ENCODE measurements at regions not wholly inside any gene's neighbourhood (a gene's known extent, or its start where the extent isn't known, plus 50 kb on each side); places are given as distances from the start of the nearest gene placed in this dataset.

- ATAC-seq (ENCODE audit: low read depth in 2 of 2) (no peak), DNase-seq (no peak)
- Mint-ChIP-seq H3K4me1 (no peaks in the 10 kb centered on the region), H3K4me3 (peak overlapping the region in 1 of 8 donors; percentile 37), H3K9me3 (peaks cover 0 to 3% (median 0%) of the 10 kb centered on the region in 7 donors), H3K27me3 (peaks cover 4 to 17% (median 11%) of the 10 kb centered on the region in 3 donors), H3K36me3 (no peaks in the 10 kb centered on the region), H3K27ac (peak overlapping the region in 2 of 6 donors; percentile 8 to 63)
These were observed 74.8 kb upstream of the CDK1 start for GRCh38 chr10:60703266-60704041.

GRCh38 chr10:60687679-60688078 is 90.6 kb upstream of the CDK1 start:
- no peak for DNase-seq
- Mint-ChIP-seq H3K36me3 (no peaks in the 10 kb centered on the region), H3K27ac (no peak overlapping the region), H3K4me1 (no peaks in the 10 kb centered on the region), H3K4me3 (no peak overlapping the region), H3K27me3 (peaks cover 0 to 8% (median 0%) of the 10 kb centered on the region in 3 donors), H3K9me3 (peaks cover 0 to 25% (median 12%) of the 10 kb centered on the region in 7 donors)
- ATAC-seq (ENCODE audit: low read depth in 2 of 2), result no peak

DNA sequence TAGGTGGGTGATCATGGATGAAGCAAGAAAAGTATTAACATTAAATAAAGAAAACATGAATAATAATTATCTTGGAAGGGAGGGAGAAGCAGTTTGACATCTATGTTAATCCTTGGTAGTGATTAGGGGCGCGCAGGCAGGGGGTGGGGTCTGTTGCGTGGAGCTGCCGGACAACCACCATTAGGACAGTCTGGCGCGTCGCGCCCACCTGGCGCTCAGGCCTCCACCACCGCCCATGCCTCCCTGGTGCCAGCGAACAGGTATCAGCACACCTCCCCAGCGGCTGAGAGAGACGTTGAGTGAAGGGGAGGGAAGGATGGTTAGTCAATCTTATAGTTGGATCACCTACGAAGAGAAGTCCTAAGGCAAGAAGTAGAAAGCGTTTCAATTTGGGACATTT is 94.2 kb upstream of the CDK1 start:
- ATAC-seq (ENCODE audit: low read depth in 2 of 2), result no peak
- H3K4me1 Mint-ChIP-seq, result no peaks in the 10 kb centered on the region
- peaks cover 0 to 14% (median 5%) of the 10 kb centered on the region in 7 donors for H3K9me3 Mint-ChIP-seq
- H3K27ac Mint-ChIP-seq, result no peak overlapping the region
- no peak for DNase-seq
- no peak overlapping the region for H3K4me3 Mint-ChIP-seq
- peaks cover 0 to 12% (median 8%) of the 10 kb centered on the region in 3 donors for H3K27me3 Mint-ChIP-seq
- H3K36me3 Mint-ChIP-seq, result no peaks in the 10 kb centered on the region

DNA sequence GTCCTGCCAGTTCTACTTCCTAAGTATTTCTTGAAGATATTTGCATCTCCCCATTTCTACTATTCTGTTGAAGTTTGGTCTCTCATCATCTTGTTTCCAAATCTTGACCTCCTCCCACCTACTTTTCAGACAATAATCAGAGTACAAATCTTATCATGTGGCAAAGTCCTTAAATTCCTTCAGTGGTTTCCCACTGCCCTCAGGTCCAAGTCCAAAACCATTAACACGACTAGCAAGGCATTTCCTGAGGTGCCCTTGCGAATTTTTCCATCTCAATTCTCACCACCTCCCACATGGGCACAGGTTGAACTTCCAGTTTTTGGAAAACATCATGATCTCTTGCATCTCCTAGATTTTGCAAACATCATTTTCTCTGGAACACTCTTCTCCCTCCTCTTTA is 97.2 kb upstream of the CDK1 start:
- DNase-seq (no peak), ATAC-seq (ENCODE audit: low read depth in 2 of 2) (no peak)
- Mint-ChIP-seq H3K27ac (no peak overlapping the region), H3K4me1 (no peaks in the 10 kb centered on the region), H3K27me3 (peaks cover 0 to 15% (median 8%) of the 10 kb centered on the region in 3 donors), H3K9me3 (peaks cover 0 to 4% (median 0%) of the 10 kb centered on the region in 7 donors), H3K36me3 (no peaks in the 10 kb centered on the region), H3K4me3 (no peak overlapping the region)

DNA sequence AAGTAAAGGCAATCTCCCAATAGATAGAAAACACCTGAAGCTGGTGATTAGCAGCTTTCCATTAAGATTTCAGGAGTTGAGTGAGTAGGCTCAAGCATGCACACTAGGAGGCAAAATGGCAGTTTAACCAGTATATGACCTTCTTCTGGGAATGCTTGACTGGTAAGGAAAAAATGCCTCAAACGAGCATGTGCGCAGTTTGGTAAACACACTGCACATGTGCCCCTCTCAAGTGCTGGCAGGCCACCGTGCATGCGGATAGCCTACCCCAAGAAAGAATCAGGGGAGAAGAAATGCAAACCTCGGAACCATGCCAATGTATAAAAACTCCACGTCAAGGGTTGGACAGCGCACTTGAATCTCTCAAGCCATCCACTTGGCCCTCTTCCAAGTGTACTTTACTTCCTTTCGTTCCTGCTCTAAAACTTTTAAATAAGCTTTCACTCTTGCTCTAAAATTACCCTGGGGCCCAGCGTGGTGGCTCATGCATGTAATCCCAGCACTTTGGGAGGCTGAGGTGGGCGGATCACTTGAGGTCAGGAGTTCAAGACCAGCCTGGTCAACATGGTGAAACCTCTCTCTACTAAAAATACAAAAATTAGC is 98.8 kb upstream of the CDK1 start:
- Mint-ChIP-seq H3K4me1 (no peaks in the 10 kb centered on the region), H3K27me3 (peaks cover 0 to 9% (median 8%) of the 10 kb centered on the region in 3 donors), H3K27ac (no peak overlapping the region), H3K9me3 (peaks cover 0 to 4% (median 2%) of the 10 kb centered on the region in 7 donors), H3K36me3 (no peaks in the 10 kb centered on the region), H3K4me3 (no peak overlapping the region)
- DNase-seq, result no peak
- ATAC-seq (ENCODE audit: low read depth in 2 of 2), result no peak

- no peak for DNase-seq
- Mint-ChIP-seq H3K36me3 (no peaks in the 10 kb centered on the region), H3K4me1 (no peaks in the 10 kb centered on the region), H3K27ac (no peak overlapping the region), H3K9me3 (peaks cover 0 to 7% (median 2%) of the 10 kb centered on the region in 7 donors), H3K27me3 (peaks cover 0 to 8% (median 7%) of the 10 kb centered on the region in 3 donors), H3K4me3 (no peak overlapping the region)
- no peak for ATAC-seq (ENCODE audit: low read depth in 2 of 2)
These were observed 99.3 kb upstream of the CDK1 start for GRCh38 chr10:60678978-60679377.

GRCh38 chr10:60677531-60678129 is 100.6 kb upstream of the CDK1 start:
- Mint-ChIP-seq H3K27me3 (peaks cover 0 to 8% (median 7%) of the 10 kb centered on the region in 3 donors), H3K36me3 (no peaks in the 10 kb centered on the region), H3K9me3 (peaks cover 0 to 13% (median 2%) of the 10 kb centered on the region in 7 donors), H3K4me1 (no peaks in the 10 kb centered on the region), H3K27ac (no peak overlapping the region), H3K4me3 (no peak overlapping the region)
- no peak for ATAC-seq (ENCODE audit: low read depth in 2 of 2)
- DNase-seq, result no peak

DNA sequence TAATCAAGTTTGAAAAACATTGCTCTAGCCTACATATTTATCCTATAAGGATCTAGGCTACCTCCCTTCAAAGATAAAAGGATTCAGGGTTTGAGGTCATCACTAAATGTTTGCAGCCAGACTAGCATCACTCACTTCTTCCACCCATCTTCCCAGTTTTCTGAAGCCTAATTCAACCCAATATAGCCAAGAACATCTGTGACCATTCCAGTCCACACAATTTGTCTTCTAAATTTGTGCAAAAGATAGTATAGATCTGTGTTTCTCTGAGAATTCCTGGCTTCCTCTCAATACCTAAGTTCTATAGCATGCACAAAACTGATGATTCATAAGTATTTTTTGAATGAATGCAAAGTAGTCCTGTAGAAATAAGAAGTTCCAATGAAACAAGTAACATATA is 103.0 kb upstream of the CDK1 start:
- no peak overlapping the region for H3K4me3 Mint-ChIP-seq
- DNase-seq (no peak), ATAC-seq (ENCODE audit: low read depth in 2 of 2) (no peak)
- H3K27ac Mint-ChIP-seq, result no peak overlapping the region
- H3K27me3 Mint-ChIP-seq, result peaks cover 0 to 6% (median 0%) of the 10 kb centered on the region in 3 donors
- peaks cover 0 to 19% (median 2%) of the 10 kb centered on the region in 7 donors for H3K9me3 Mint-ChIP-seq
- no peaks in the 10 kb centered on the region for H3K4me1 Mint-ChIP-seq
- no peaks in the 10 kb centered on the region for H3K36me3 Mint-ChIP-seq

DNA sequence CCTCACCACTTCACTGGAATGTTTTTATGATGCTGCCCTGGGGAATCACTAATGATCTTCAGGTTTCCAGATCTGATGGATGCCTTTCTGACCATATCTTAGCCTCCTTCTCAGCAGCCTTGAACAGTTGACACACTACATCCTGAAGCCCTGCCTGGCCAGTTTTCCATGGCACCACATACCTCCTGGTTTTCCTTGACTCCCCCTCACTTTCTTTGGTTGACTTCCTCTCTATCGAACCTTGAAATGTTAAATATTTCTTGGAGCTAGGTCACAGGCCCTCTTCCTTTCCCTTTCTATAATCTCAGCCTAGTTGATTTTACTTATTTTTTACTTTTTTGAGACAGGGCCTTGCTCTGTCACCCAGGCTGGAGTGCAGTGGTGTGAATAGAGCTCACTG is 108.8 kb upstream of the CDK1 start:
- H3K9me3 Mint-ChIP-seq, result peaks cover 0 to 17% (median 0%) of the 10 kb centered on the region in 7 donors
- H3K27ac Mint-ChIP-seq, result no peak overlapping the region
- H3K4me1 Mint-ChIP-seq, result no peaks in the 10 kb centered on the region
- no peaks in the 10 kb centered on the region for H3K36me3 Mint-ChIP-seq
- no peak overlapping the region for H3K4me3 Mint-ChIP-seq
- ATAC-seq (ENCODE audit: low read depth in 2 of 2) (no peak), DNase-seq (no peak)
- H3K27me3 Mint-ChIP-seq, result peaks cover 0 to 8% (median 0%) of the 10 kb centered on the region in 3 donors

- Mint-ChIP-seq H3K27ac (no peak overlapping the region), H3K4me1 (no peaks in the 10 kb centered on the region), H3K9me3 (peaks cover 0 to 2% (median 0%) of the 10 kb centered on the region in 7 donors), H3K4me3 (no peak overlapping the region), H3K36me3 (no peaks in the 10 kb centered on the region), H3K27me3 (peaks cover 0 to 8% (median 5%) of the 10 kb centered on the region in 3 donors)
- ATAC-seq (ENCODE audit: low read depth in 2 of 2), result no peak
- DNase-seq, result no peak
These were observed 112.1 kb upstream of the CDK1 start for GRCh38 chr10:60666221-60666620.

GRCh38 chr10:60664859-60665258 is 113.4 kb upstream of the CDK1 start:
- Mint-ChIP-seq H3K27me3 (peaks cover 0 to 5% (median 4%) of the 10 kb centered on the region in 3 donors), H3K27ac (no peak overlapping the region), H3K4me3 (no peak overlapping the region), H3K9me3 (no peaks in the 10 kb centered on the region), H3K36me3 (no peaks in the 10 kb centered on the region), H3K4me1 (no peaks in the 10 kb centered on the region)
- DNase-seq, result no peak
- ATAC-seq (ENCODE audit: low read depth in 2 of 2), result no peak

DNA sequence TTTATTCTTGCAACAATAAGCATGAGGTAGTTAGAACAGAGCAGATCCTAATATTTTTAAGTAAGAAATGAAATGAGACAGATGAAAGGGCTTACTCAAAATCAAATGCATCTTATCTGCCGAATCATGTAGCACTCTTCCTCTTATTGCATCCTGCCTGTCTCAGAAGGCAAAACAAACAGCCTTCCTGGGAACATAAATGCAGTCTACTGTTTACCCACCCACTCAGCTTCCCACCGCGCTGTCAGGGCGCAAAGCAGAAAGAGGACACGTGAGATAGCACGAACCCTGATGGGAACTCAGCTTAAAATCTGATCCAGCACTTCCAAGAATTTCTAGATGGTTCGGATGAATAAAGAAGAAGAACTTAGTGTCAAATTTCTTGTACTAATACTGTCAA is 114.4 kb upstream of the CDK1 start:
- H3K4me1 Mint-ChIP-seq, result no peaks in the 10 kb centered on the region
- H3K9me3 Mint-ChIP-seq, result peaks cover 0 to 10% (median 0%) of the 10 kb centered on the region in 7 donors
- no peaks in the 10 kb centered on the region for H3K36me3 Mint-ChIP-seq
- no peak overlapping the region for H3K4me3 Mint-ChIP-seq
- H3K27me3 Mint-ChIP-seq, result peaks cover 0 to 5% (median 4%) of the 10 kb centered on the region in 3 donors
- DNase-seq (no peak), ATAC-seq (ENCODE audit: low read depth in 2 of 2) (no peak)
- no peak overlapping the region for H3K27ac Mint-ChIP-seq

DNA sequence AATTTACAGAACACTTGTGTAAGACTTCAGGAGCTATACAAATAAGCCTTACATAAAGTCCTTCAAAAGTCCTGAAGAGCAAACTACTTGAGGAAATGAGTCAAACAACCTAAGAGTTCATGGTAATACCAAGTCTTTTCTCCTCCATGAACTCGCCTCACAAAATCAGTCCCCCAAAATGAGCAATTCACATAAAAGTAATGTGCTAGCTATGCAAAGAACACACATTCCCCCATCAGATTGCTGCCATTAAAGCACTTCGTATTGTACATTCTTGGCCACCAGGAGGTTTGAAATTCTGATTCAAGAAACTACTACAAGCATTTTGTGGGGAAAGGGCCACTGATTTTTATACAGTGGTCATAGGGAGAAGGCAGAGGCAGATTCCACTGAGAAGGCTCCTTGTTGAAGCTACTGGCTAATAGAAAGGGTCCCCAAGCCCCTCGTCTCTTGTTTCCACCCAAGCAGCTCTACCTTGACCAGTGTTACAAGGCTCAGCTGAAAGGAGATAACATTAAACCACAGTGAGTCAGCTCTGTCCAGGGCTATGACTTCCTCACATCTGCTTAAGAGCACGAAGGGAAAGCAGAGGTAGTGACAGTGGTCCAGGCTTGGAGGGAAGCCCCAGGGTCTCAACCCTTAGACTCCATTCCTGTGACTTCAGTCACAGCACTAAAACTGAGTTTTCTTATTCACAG is 115.2 kb upstream of the CDK1 start:
- Mint-ChIP-seq H3K9me3 (peaks cover 0 to 18% (median 2%) of the 10 kb centered on the region in 7 donors), H3K4me3 (no peak overlapping the region), H3K36me3 (no peaks in the 10 kb centered on the region), H3K4me1 (no peaks in the 10 kb centered on the region), H3K27ac (no peak overlapping the region), H3K27me3 (peaks cover 0 to 5% (median 0%) of the 10 kb centered on the region in 3 donors)
- DNase-seq, result no peak
- ATAC-seq (ENCODE audit: low read depth in 2 of 2), result no peak
